A172 (cell line): ENCODE measurements at regions not wholly inside any gene's neighbourhood (a gene's known extent, or its start where the extent isn't known, plus 50 kb on each side); places are given as distances from the start of the nearest gene placed in this dataset.

Experiments used
- DNase-seq: peaks from one replicate; pipeline ENCODE4 v3.0.0-alpha.2; 2015; ENCODE audit warnings: low spot score

DNA sequence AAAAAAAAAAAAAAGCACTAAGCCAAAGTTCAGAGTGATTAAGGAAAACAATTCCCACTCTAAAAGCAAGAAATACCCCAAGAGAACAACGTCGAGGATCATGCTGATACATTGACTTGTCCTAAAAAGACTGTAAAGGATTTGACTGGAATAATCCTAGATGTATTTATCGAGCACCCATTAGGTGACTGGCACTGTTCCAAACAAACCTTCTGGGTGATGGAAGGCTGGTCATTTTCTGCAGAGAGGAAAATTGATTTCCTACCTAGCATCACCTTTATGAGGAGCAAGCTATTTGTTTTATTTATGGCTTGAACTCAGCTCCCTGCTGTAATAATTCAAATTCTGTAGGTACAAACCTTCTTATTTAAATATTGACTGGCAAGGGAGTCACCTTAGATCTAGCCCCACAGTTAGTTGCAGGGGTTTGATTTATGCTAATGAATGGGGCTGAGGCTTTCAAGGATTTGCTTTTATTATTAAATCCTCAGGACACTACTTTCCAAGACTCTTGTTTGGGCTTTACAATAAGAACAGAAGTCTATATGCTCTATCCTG lies 471.0 kb downstream of the OLFM4 start:
- DNase-seq, result no peak

- no peak for DNase-seq
These were observed 472.8 kb downstream of the OLFM4 start for GRCh38 chr13:53501387-53501786.

GRCh38 chr13:53507741-53508140 lies 479.1 kb downstream of the OLFM4 start:
- DNase-seq, result no peak

- DNase-seq, result no peak
These were observed 484.0 kb downstream of the OLFM4 start for GRCh38 chr13:53512635-53513034.

DNA sequence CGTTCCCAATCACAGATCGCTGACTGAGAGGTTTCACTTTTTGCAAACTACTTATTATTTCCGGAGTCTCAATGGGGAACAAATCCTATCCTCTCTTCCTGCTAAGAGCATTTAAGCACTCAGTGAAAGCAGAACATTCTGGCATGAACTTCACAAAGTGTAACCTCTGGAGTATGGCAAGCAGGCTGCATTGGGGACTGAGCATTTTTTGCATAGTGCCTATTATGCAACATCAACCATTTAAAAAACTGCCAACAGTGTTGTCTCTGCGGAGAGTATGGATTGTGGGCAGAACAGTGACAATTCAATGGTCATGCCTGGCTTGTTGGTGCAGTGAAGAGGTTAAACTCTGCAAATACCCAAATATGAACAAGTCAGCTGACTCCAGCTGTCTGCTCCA lies 484.6 kb downstream of the OLFM4 start:
- no peak for DNase-seq

DNA sequence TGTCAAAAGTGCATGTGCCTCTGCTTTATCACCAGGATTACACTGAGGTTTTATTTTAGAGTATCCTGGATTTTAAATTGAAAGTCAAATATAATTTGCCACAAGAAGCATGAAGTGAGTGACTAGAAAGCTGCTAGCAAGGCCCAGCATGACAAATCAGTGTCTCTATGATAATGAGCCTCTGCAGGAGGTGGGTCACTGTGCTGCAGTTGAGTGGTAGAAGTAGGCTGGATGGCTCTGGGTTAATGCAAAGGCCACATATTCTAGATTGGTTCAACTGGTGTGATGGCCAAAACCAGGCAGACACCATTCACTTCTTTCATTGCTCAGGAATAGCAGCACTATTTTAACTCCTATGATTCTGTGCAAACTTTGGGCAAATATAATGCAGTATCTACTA lies 491.5 kb downstream of the OLFM4 start:
- DNase-seq, result no peak

GRCh38 chr13:53522034-53522433 lies 493.4 kb downstream of the OLFM4 start:
- no peak for DNase-seq

DNA sequence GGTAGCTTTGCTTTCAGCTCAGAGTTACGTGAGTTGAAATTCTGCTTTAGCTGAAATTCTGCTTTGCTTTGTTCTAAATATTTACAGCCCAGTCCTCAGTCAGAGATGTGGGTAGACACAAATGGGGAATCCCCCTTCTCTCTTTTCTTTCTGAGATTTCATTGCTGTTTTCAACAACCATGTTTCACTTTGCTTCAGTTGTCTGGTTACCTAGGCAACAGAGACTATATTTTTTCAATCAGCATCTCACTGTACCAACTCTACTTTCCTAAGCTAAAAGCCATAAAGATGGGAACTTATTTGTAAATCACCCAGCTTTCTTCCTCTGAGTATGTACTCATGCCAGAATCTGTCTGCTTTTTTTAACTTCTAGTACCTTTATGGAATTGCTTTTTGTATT lies 509.0 kb downstream of the OLFM4 start:
- DNase-seq, result no peak

- DNase-seq, result no peak
These were observed 516.8 kb downstream of the OLFM4 start for GRCh38 chr13:53545340-53545941.

GRCh38 chr13:53560556-53560955 lies 531.9 kb downstream of the OLFM4 start:
- DNase-seq, result no peak

GRCh38 chr13:53562419-53562818 lies 533.8 kb downstream of the OLFM4 start:
- DNase-seq, result no peak

GRCh38 chr13:53568491-53568890 lies 539.9 kb downstream of the OLFM4 start:
- no peak for DNase-seq

DNA sequence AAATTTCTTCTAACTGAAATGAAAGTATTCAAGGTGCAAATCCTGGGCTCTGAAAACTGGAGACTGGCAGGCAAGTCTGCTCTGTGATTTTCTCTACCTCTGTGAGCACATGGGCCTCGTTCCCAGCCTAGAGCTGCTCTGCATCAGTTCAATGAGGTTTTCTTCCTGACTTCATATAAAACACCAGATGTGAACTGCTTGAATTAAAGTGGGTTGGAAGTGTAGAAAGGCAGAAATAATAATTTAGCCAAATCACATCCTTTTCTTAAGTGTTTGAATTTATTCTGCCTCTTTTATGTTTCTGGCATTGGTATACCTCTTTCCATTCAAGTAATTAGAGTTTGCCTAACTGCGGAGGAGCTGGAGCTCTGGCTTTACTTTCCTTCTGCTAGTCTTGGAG lies 540.8 kb downstream of the OLFM4 start:
- no peak for DNase-seq

DNA sequence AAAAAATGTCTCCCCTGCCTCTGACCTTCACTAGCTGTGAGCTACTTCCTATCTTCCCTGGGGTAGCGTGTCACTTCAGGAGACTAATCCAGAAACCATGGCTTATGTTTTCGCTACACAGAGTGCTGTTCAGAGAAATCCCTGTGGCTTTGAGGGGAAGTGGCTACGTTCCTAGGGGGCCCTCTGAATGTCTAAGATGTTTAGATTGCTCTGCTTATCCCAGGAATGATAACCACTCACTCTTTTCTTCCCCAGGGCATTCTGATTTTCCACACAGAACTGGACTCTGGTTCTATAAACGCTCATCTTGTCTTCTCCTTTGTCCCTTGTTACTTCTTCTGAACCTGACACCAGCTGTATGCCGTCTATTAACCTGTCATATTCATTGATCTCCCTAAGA lies 572.5 kb downstream of the OLFM4 start:
- no peak for DNase-seq

DNA sequence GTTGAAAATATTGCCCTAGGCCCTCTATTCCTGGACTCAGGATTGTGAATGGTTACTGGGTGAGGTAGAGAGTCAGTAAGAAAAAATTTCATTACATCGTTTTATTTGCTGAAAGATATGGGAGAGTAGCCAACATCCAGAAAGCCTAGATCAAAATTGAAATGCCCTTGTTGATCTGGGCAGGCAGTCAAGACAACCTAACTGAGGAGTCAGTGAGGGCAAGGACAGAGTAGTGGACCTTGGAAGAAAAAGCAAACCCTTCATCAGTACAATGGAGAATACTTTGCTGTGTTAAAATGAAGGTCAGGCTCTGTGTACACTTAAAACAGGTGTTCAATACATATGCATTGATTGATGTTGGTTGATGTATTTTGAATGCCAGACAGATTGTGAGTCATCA lies 576.7 kb downstream of the OLFM4 start:
- no peak for DNase-seq

- DNase-seq, result no peak
These were observed 583.6 kb downstream of the OLFM4 start for GRCh38 chr13:53612200-53612599.

GRCh38 chr13:53622456-53622855 lies 593.8 kb downstream of the OLFM4 start:
- DNase-seq, result no peak

DNA sequence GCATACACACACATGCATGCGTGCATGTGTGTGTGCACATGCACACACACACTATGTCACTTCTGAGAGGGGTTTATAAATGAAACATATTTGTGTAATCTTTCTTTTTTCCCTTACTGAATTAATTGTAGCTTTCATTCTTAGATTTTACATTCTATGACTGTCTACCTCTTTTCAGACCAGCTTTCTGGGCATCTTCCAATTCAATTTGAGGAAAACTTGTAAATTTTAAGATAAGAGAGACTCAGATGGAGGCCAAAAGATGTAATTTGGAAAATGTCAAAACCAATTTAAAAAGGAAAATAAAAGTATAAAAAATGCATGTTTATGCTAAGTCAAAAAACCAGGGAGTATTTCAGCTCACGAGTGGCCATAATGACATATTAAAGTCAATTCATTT lies 594.5 kb downstream of the OLFM4 start:
- DNase-seq, result no peak

DNA sequence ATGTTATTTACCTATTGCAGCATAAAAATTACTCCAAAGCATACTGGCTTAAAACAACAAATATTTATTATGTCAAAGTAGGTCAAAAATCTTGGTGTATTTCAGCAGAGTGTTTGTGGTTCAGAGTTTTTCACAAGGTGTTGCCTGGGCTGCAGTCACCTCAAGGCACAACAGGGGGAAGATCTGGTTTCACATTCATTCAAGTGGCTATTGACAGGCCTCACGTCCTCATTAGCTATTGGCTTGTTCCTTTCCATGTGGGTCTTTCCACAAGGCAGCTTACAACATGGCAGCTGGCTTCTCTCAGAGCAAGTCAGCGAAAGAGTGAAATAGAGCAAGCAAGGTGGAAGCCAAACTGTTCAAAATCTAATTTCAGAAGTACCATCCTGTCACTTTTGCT lies 602.9 kb downstream of the OLFM4 start:
- DNase-seq, result no peak

DNA sequence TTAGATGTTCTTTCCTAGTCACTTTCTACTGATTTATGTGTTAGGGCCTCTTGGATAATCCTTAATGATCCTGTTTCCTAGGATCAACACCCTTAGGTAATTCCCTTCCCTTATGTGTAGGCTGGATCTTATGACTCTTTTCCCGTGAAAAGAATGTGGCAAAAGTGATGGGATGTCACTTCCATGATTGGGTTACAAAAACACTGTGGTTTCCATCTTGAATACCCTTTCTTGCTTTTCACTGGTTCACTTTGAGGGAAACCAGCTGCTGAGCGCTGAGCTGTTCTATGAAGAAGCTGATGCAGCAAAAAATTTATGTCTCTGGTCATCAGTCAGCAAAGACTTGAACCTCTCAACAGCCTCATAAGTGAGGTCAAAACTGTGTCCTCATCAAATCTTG lies 609.4 kb downstream of the OLFM4 start:
- DNase-seq, result no peak

GRCh38 chr13:53642306-53642705 lies 613.7 kb downstream of the OLFM4 start:
- DNase-seq, result no peak

- DNase-seq, result no peak
These were observed 620.1 kb downstream of the OLFM4 start for GRCh38 chr13:53648673-53649072.

DNA sequence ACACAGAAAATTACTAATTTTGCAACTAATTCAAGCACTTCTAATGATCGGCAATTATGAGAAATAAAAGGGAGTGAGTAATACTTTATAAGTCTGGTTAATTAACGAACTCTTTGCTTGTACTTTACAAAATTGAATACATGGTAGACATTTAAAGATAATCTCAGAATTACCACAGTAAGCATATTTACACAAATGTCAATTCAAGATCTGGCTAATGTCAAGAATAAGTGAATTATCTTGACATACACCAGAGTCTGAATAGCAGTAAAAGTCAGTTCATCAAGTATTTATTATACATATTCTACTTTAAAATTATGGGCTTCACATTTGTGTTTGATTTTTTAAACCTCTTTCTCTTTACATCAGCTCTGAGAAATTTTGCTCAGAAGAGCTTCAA lies 643.4 kb downstream of the OLFM4 start:
- no peak for DNase-seq

- DNase-seq, result no peak
These were observed 654.5 kb downstream of the OLFM4 start for GRCh38 chr13:53683146-53683545.
